ENCODE measurements at regions not wholly inside any gene's neighbourhood (a gene's known extent, or its start where the extent isn't known, plus 50 kb on each side); places are given as distances from the start of the nearest gene placed in this dataset.

GRCh38 chr2:16045653-16046352, 105.5 kb downstream of the MYCN start:
- TF ChIP-seq CTBP1 (IDR thresholded peaks at IDR 0.05; ENCODE audit: borderline replicate concordance) = no peak
- no peak for TF ChIP-seq SUZ12 (IDR thresholded peaks at IDR 0.05)
- TF ChIP-seq BHLHE40 (IDR thresholded peaks at IDR 0.05; ENCODE audit: borderline replicate concordance) = no peak
- TF ChIP-seq NFRKB (IDR thresholded peaks at IDR 0.05) = no peak
- no peak for TF ChIP-seq ARNT (IDR thresholded peaks at IDR 0.05)
- no peak for TF ChIP-seq HDGF (IDR thresholded peaks at IDR 0.05; ENCODE audit: borderline replicate concordance)
- POLR2A ChIA-PET = no interaction called here
- DNase-seq (ENCODE audit: extremely low spot score) = no peak
- CTCF ChIA-PET = no interaction called here

- CTCF ChIA-PET = no interaction called here
- DNase-seq (ENCODE audit: extremely low spot score) = no peak
- POLR2A ChIA-PET = no interaction called here
- TF ChIP-seq ELF4 (IDR thresholded peaks at IDR 0.05) (no peak), SP1 (IDR thresholded peaks at IDR 0.05) (no peak), CTBP1 (IDR thresholded peaks at IDR 0.05; ENCODE audit: borderline replicate concordance) (no peak), L3MBTL2 (conservative IDR thresholded peaks at IDR 0.05) (no peak), NFRKB (IDR thresholded peaks at IDR 0.05) (no peak), LEF1 (IDR thresholded peaks at IDR 0.05; ENCODE audit: borderline replicate concordance) (no peak), ARNT (IDR thresholded peaks at IDR 0.05) (no peak), FOXK2 (IDR thresholded peaks at IDR 0.05) (no peak), TARDBP (IDR thresholded peaks at IDR 0.05) (no peak), SUZ12 (IDR thresholded peaks at IDR 0.05) (no peak), HDGF (IDR thresholded peaks at IDR 0.05; ENCODE audit: borderline replicate concordance) (no peak), ZNF384 (IDR thresholded peaks at IDR 0.05) (no peak), FOXM1 (IDR thresholded peaks at IDR 0.05; ENCODE audit: borderline replicate concordance) (no peak), BHLHE40 (IDR thresholded peaks at IDR 0.05; ENCODE audit: borderline replicate concordance) (no peak), PKNOX1 (IDR thresholded peaks at IDR 0.05) (no peak), FOXA1 (IDR thresholded peaks at IDR 0.05) (no peak)
Observed at GRCh38 chr2:16044946-16045456, 104.7 kb downstream of the MYCN start.

- POLR2A ChIA-PET = no interaction called here
- no peak for DNase-seq (ENCODE audit: extremely low spot score)
- CTCF ChIA-PET = no interaction called here
- no peak for TF ChIP-seq LEF1 (IDR thresholded peaks at IDR 0.05; ENCODE audit: borderline replicate concordance)
- no peak for TF ChIP-seq FOXK2 (IDR thresholded peaks at IDR 0.05)
- TF ChIP-seq ARNT (IDR thresholded peaks at IDR 0.05) = no peak
- no peak for TF ChIP-seq ZNF384 (IDR thresholded peaks at IDR 0.05)
- TF ChIP-seq HDGF (IDR thresholded peaks at IDR 0.05; ENCODE audit: borderline replicate concordance) = no peak
- TF ChIP-seq ELF4 (IDR thresholded peaks at IDR 0.05) = no peak
- TF ChIP-seq PKNOX1 (IDR thresholded peaks at IDR 0.05) = no peak
- TF ChIP-seq CTBP1 (IDR thresholded peaks at IDR 0.05; ENCODE audit: borderline replicate concordance) = no peak
- no peak for TF ChIP-seq BHLHE40 (IDR thresholded peaks at IDR 0.05; ENCODE audit: borderline replicate concordance)
- TF ChIP-seq TARDBP (IDR thresholded peaks at IDR 0.05) = no peak
- TF ChIP-seq L3MBTL2 (conservative IDR thresholded peaks at IDR 0.05) = no peak
- no peak for TF ChIP-seq SP1 (IDR thresholded peaks at IDR 0.05)
- TF ChIP-seq FOXA1 (IDR thresholded peaks at IDR 0.05) = no peak
Observed at GRCh38 chr2:16043627-16044026, 103.3 kb downstream of the MYCN start.

GRCh38 chr2:16043192-16043591, 102.8 kb downstream of the MYCN start:
- CTCF ChIA-PET = no interaction called here
- TF ChIP-seq L3MBTL2 (conservative IDR thresholded peaks at IDR 0.05) (no peak), FOXM1 (IDR thresholded peaks at IDR 0.05; ENCODE audit: borderline replicate concordance) (no peak), TARDBP (IDR thresholded peaks at IDR 0.05) (no peak), ELF4 (IDR thresholded peaks at IDR 0.05) (no peak), NFRKB (IDR thresholded peaks at IDR 0.05) (no peak), CTBP1 (IDR thresholded peaks at IDR 0.05; ENCODE audit: borderline replicate concordance) (no peak), HDGF (IDR thresholded peaks at IDR 0.05; ENCODE audit: borderline replicate concordance) (no peak), PKNOX1 (IDR thresholded peaks at IDR 0.05) (no peak), FOXA1 (IDR thresholded peaks at IDR 0.05) (no peak), BHLHE40 (IDR thresholded peaks at IDR 0.05; ENCODE audit: borderline replicate concordance) (no peak), SP1 (IDR thresholded peaks at IDR 0.05) (no peak), ZNF384 (IDR thresholded peaks at IDR 0.05) (no peak), ARNT (IDR thresholded peaks at IDR 0.05) (no peak), LEF1 (IDR thresholded peaks at IDR 0.05; ENCODE audit: borderline replicate concordance) (no peak), SUZ12 (IDR thresholded peaks at IDR 0.05) (no peak)
- no peak for DNase-seq (ENCODE audit: extremely low spot score)
- POLR2A ChIA-PET = no interaction called here

DNA sequence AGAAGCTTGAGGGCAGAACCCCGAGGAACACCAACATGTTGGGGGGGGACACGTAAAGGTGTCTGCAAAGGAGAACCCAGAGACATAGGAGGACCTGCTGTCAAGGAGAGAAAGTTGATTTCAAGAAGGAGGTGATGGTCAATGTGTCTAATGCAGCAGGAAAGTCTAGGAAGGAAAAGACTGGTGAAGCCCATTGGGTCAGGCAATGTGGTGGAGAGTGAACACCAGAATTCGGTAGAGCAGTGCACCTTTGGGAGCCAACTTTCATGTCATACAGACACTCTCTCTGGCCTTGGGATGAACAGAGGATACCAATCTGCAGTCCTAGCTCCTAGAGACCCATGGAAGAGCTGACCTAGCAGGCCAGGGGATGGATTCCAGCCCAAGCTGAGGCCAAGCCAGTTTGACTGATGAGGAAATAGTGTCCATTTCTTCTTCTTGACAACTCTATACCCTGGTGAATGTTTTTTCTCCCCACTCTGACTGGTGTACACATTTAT, 101.9 kb downstream of the MYCN start:
- DNase-seq (ENCODE audit: extremely low spot score) = no peak
- POLR2A ChIA-PET = no interaction called here
- CTCF ChIA-PET = no interaction called here
- TF ChIP-seq TARDBP (IDR thresholded peaks at IDR 0.05) (no peak), CTBP1 (IDR thresholded peaks at IDR 0.05; ENCODE audit: borderline replicate concordance) (no peak), HDGF (IDR thresholded peaks at IDR 0.05; ENCODE audit: borderline replicate concordance) (no peak), BHLHE40 (IDR thresholded peaks at IDR 0.05; ENCODE audit: borderline replicate concordance) (no peak), SP1 (IDR thresholded peaks at IDR 0.05) (no peak), FOXK2 (IDR thresholded peaks at IDR 0.05) (no peak), LEF1 (IDR thresholded peaks at IDR 0.05; ENCODE audit: borderline replicate concordance) (no peak), NFRKB (IDR thresholded peaks at IDR 0.05) (no peak), ARNT (IDR thresholded peaks at IDR 0.05) (no peak), FOXM1 (IDR thresholded peaks at IDR 0.05; ENCODE audit: borderline replicate concordance) (no peak), SUZ12 (IDR thresholded peaks at IDR 0.05) (no peak), L3MBTL2 (conservative IDR thresholded peaks at IDR 0.05) (no peak), ELF4 (IDR thresholded peaks at IDR 0.05) (no peak), FOXA1 (IDR thresholded peaks at IDR 0.05) (no peak), ZNF384 (IDR thresholded peaks at IDR 0.05) (no peak)
